ENCODE measurements at regions not wholly inside any gene's neighbourhood (a gene's known extent, or its start where the extent isn't known, plus 50 kb on each side); places are given as distances from the start of the nearest gene placed in this dataset.
"Not testable (repeated sequence)": the region's sequence is repeated elsewhere in the genome, so short reads cannot be mapped to it uniquely, and the experiment has no call there.

GRCh38 chr9:108032079-108032478 is 542.5 kb upstream of the KLF4 start:
- TF ChIP-seq CTCF, EP300, POLR2AphosphoS5, POLR2A (IDR thresholded peaks at IDR 0.05): not testable (repeated sequence)
